DND-41 (cell line): ENCODE measurements at regions not wholly inside any gene's neighbourhood (a gene's known extent, or its start where the extent isn't known, plus 50 kb on each side); places are given as distances from the start of the nearest gene placed in this dataset.

Experiments
- ATAC-seq: fragments of 200-7000 bp; cut with Tn5 transposase; 3 replicates; pipeline ENCODE4 v1.9.1; 2021; ENCODE audit warnings: low read depth; ENCODE audit not compliant: insufficient read depth
- DNase-seq: peaks from one replicate; pipeline ENCODE4 v3.0.0-alpha.2; 2020
- H2AFZ ChIP-seq: 2 replicates; pipeline ENCODE4 v1.6.0; 2012; ENCODE audit warnings: low read depth, low read length
- H3K27ac ChIP-seq: 2 replicates; pipeline ENCODE4 v1.5.1; 2012; ENCODE audit warnings: low read length, inconsistent platforms
- H3K27me3 ChIP-seq: fragments of 200-600 bp; sonication (generic); 2 replicates; pipeline ENCODE4 v1.6.0; 2012; ENCODE audit warnings: low read length, mild to moderate bottlenecking, inconsistent platforms; ENCODE audit not compliant: insufficient read depth, poor library complexity
- H3K36me3 ChIP-seq: 2 replicates; pipeline ENCODE4 v1.5.1; 2012; ENCODE audit warnings: low read length, inconsistent platforms; ENCODE audit not compliant: insufficient read depth
- H3K4me1 ChIP-seq: 2 replicates; pipeline ENCODE4 v1.5.1; 2012; ENCODE audit warnings: mild to moderate bottlenecking, low read length; ENCODE audit not compliant: insufficient read depth
- H3K4me2 ChIP-seq: 2 replicates; pipeline ENCODE4 v1.6.0; 2012; ENCODE audit warnings: mild to moderate bottlenecking, moderate library complexity, low read length, inconsistent platforms; ENCODE audit not compliant: insufficient read depth
- H3K4me3 ChIP-seq, 2 experiments: fragments of 200-600 bp in 1 of 2; shearing (Covaris generic) in 1 of 2; 2 replicates each; pipeline ENCODE4 v1.5.1; 2012 to 2016; ENCODE audit warnings: inconsistent platforms in 2 of 2, low read length in 2 of 2, mild to moderate bottlenecking in 2 of 2, low read depth in 1 of 2, moderate library complexity in 1 of 2
- H3K79me2 ChIP-seq: 2 replicates; pipeline ENCODE4 v1.6.0; 2012; ENCODE audit warnings: low read length, inconsistent platforms; ENCODE audit not compliant: insufficient read depth
- H3K9ac ChIP-seq: 2 replicates; pipeline ENCODE4 v1.6.0; 2012; ENCODE audit warnings: low read depth, mild to moderate bottlenecking, inconsistent platforms, low read length, moderate library complexity
- H3K9me3 ChIP-seq: 2 replicates; pipeline ENCODE4 v1.5.1; 2012; ENCODE audit warnings: low read length, moderate library complexity, mild to moderate bottlenecking, inconsistent platforms; ENCODE audit not compliant: insufficient read depth, severe bottlenecking
- H4K20me1 ChIP-seq: 2 replicates; pipeline ENCODE4 v1.6.0; 2012; ENCODE audit warnings: low read length; ENCODE audit not compliant: insufficient read depth
- EZH2 ChIP-seq: IDR thresholded peaks from 3 replicates; pipeline ENCODE4 v1.6.1; 2012; ENCODE audit warnings: borderline replicate concordance, low read depth, mild to moderate bottlenecking, moderate library complexity, low read length, inconsistent platforms; ENCODE audit not compliant: severe bottlenecking
- TF ChIP-seq, protein P1 (sequence below): IDR thresholded peaks from 2 replicates; pipeline ENCODE4 v1.5.1; 2012; ENCODE audit warnings: borderline replicate concordance, low read length, moderate library complexity, mild to moderate bottlenecking; ENCODE audit not compliant: poor library complexity, severe bottlenecking; ENCODE audit errors: extremely low read depth

DNA sequence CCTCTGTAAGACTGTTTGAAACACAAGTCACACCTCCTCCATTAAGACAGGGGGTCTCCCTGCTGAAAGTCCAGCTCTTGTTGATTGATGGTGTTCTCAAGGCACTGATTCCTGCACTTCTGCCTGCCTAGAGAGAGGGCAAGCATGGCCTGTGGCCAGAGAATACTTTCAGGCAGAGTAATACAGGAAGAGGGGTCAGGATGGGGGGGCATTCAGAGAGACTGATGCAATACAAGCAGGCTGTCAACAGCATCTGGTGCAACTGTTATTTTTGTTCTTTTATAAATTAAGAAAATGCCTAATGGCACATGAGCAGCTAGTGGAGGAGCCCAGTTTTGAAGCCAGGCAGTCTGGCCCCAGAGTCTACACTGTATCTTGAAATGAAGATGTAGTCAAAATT is 302.2 kb downstream of the DIRAS2 start:
- Histone ChIP-seq H3K27ac (no peak overlapping the region), H2AFZ (no peak overlapping the region), H3K27me3 (no peaks in the 10 kb centered on the region), H3K36me3 (no peaks in the 10 kb centered on the region), H3K9me3 (no peaks in the 10 kb centered on the region), H3K4me2 (no peak overlapping the region), H3K4me3 (no peak overlapping the region), H3K9ac (no peak overlapping the region), H3K4me1 (no peaks in the 10 kb centered on the region), H3K79me2 (no peaks in the 10 kb centered on the region), H4K20me1 (no peaks in the 10 kb centered on the region)
- ATAC-seq = no peak
- TF ChIP-seq EZH2 = no peak
- TF ChIP-seq, protein P1, sequence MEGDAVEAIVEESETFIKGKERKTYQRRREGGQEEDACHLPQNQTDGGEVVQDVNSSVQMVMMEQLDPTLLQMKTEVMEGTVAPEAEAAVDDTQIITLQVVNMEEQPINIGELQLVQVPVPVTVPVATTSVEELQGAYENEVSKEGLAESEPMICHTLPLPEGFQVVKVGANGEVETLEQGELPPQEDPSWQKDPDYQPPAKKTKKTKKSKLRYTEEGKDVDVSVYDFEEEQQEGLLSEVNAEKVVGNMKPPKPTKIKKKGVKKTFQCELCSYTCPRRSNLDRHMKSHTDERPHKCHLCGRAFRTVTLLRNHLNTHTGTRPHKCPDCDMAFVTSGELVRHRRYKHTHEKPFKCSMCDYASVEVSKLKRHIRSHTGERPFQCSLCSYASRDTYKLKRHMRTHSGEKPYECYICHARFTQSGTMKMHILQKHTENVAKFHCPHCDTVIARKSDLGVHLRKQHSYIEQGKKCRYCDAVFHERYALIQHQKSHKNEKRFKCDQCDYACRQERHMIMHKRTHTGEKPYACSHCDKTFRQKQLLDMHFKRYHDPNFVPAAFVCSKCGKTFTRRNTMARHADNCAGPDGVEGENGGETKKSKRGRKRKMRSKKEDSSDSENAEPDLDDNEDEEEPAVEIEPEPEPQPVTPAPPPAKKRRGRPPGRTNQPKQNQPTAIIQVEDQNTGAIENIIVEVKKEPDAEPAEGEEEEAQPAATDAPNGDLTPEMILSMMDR = no peak
- DNase-seq = no peak

GRCh38 chr9:90342607-90343006 is 300.0 kb downstream of the DIRAS2 start:
- TF ChIP-seq, protein P1 = no peak
- no peak for TF ChIP-seq EZH2
- H4K20me1 ChIP-seq = no peaks in the 10 kb centered on the region
- DNase-seq (no peak), ATAC-seq (no peak)
- H2AFZ ChIP-seq = no peak overlapping the region
- no peaks in the 10 kb centered on the region for H3K4me1 ChIP-seq
- no peak overlapping the region for H3K27ac ChIP-seq
- H3K9ac ChIP-seq = no peak overlapping the region
- H3K36me3 ChIP-seq = no peaks in the 10 kb centered on the region
- H3K79me2 ChIP-seq = no peaks in the 10 kb centered on the region
- H3K9me3 ChIP-seq = no peaks in the 10 kb centered on the region
- H3K4me3 ChIP-seq = no peak overlapping the region
- no peak overlapping the region for H3K4me2 ChIP-seq
- H3K27me3 ChIP-seq = no peaks in the 10 kb centered on the region

DNA sequence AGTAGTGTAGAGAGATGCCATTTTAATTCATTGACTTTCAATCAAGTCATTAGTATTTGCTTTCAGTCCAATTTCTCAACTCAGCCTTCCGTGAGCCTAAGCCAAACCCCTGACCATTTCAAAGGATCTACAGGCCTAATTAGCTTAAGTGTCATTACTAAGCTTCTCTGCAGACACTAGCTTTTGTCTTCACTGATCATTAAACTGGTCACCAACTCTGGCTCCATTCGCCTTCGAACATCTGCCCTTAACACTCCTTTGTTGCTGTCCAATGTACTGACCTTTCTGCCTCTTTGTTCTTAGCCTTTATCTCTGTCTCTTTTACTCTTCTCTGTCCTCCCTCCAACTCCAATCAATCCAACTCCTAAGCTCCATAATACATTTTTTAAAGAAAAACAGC is 299.3 kb downstream of the DIRAS2 start:
- H3K79me2 ChIP-seq = no peaks in the 10 kb centered on the region
- no peak overlapping the region for H3K9ac ChIP-seq
- ATAC-seq (no peak), DNase-seq (no peak)
- H4K20me1 ChIP-seq = no peaks in the 10 kb centered on the region
- no peaks in the 10 kb centered on the region for H3K27me3 ChIP-seq
- no peaks in the 10 kb centered on the region for H3K36me3 ChIP-seq
- no peaks in the 10 kb centered on the region for H3K4me1 ChIP-seq
- H3K9me3 ChIP-seq = no peaks in the 10 kb centered on the region
- H3K4me3 ChIP-seq = no peak overlapping the region
- H3K27ac ChIP-seq = no peak overlapping the region
- H3K4me2 ChIP-seq = no peak overlapping the region
- TF ChIP-seq EZH2 = no peak
- TF ChIP-seq, protein P1 = no peak
- no peak overlapping the region for H2AFZ ChIP-seq

- no peaks in the 10 kb centered on the region for H3K27me3 ChIP-seq
- no peaks in the 10 kb centered on the region for H3K36me3 ChIP-seq
- no peaks in the 10 kb centered on the region for H4K20me1 ChIP-seq
- ATAC-seq (no peak), DNase-seq (no peak)
- H3K4me1 ChIP-seq = no peaks in the 10 kb centered on the region
- no peaks in the 10 kb centered on the region for H3K79me2 ChIP-seq
- no peak overlapping the region for H2AFZ ChIP-seq
- TF ChIP-seq EZH2 = no peak
- TF ChIP-seq, protein P1 = no peak
- H3K27ac ChIP-seq = no peak overlapping the region
- no peak overlapping the region for H3K4me3 ChIP-seq
- no peak overlapping the region for H3K9ac ChIP-seq
- H3K4me2 ChIP-seq = no peak overlapping the region
- no peaks in the 10 kb centered on the region for H3K9me3 ChIP-seq
These were observed 298.6 kb downstream of the DIRAS2 start for GRCh38 chr9:90343991-90344390.
